Muscle of leg (tissue), 3 donors: ENCODE measurements at regions not wholly inside any gene's neighbourhood (a gene's known extent, or its start where the extent isn't known, plus 50 kb on each side); places are given as distances from the start of the nearest gene placed in this dataset.
"Not testable (repeated sequence)": the region's sequence is repeated elsewhere in the genome, so short reads cannot be mapped to it uniquely, and the experiment has no call there.

Experiments
- DNase-seq: peaks from one replicate; pipeline ENCODE4 v3.0.0; 2013
- H3K27ac ChIP-seq: one replicate; pipeline ENCODE4 v1.5.1; 2013; ENCODE audit warnings: mild to moderate bottlenecking, low read length, control low read depth
- H3K27me3 ChIP-seq: one replicate; pipeline ENCODE4 v1.6.1; 2013; ENCODE audit warnings: low read length; ENCODE audit not compliant: control insufficient read depth, insufficient read depth
- H3K36me3 ChIP-seq: one replicate; pipeline ENCODE4 v1.6.1; 2013; ENCODE audit warnings: low read length; ENCODE audit not compliant: control insufficient read depth, insufficient read depth
- H3K4me1 ChIP-seq: one replicate; pipeline ENCODE4 v1.6.1; 2013; ENCODE audit warnings: low read length; ENCODE audit not compliant: control insufficient read depth, insufficient read depth
- H3K4me3 ChIP-seq: one replicate; pipeline ENCODE4 v1.5.1; 2013; ENCODE audit warnings: low read length, control low read depth
- H3K9me3 ChIP-seq: replicated peaks from 2 replicates; pipeline ENCODE4 v1.6.1; 2013; ENCODE audit warnings: low read depth, low read length; ENCODE audit not compliant: control insufficient read depth
- WGBS: methylation state at CpG from one replicate; pipeline ENCODE4 v1.1.5; 2013; ENCODE audit warnings: missing lambda C conversion rate; ENCODE audit not compliant: insufficient coverage; 5-methylcytosine and 5-hydroxymethylcytosine counted together

DNA sequence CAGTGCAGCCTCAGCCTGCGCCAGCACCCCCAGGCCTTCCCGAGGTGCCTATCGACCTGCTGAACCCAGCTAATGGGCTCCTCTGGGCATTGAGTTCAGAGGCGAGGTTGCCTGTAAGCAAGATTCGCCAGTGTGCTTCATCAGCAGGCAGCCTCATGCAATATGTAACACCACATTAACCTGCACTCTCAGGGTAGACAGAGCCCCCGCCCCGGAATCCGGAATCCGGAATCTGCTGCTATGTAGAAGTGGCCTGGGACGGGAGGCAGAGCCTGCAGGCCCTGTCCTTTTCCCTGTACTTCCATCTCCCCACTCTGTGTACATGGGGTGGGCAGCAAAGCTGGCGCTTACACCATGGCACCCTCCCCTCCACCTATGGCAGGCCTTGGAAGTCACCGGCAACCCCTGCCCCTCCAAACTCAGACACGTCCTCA lies 83.9 kb upstream of the RET start:
- peaks cover 2% of the 10 kb centered on the region for H3K4me1 ChIP-seq
- H3K9me3 ChIP-seq, result no peaks in the 10 kb centered on the region
- H3K27ac ChIP-seq, result no peak overlapping the region
- H3K4me3 ChIP-seq, result no peak overlapping the region
- no peaks in the 10 kb centered on the region for H3K36me3 ChIP-seq
- H3K27me3 ChIP-seq, result peaks cover 2% of the 10 kb centered on the region
- DNase-seq, result no peak
- 86% methylated on average over 8 of the region's 13 CpGs for WGBS

DNA sequence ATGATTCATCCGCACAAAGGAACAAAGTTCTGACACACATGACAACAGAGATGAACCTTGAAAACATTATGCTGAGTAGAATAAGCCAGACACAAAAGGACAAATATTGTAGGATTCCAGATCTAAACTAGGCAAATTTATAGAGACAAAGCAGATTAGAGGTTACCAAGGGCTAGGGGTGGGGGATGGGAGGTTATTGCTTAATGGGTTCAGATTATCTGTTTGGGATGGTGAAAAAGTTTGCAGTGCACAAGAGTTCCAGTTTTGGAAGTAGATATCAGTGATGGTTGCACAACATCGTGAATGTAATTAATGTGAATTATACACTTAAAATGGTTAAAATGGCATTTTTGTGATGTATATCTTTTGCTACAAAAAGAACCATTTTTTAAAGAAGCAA lies 82.0 kb upstream of the RET start:
- H3K4me1 ChIP-seq, result peaks cover 21% of the 10 kb centered on the region
- not testable (repeated sequence) for H3K27me3 ChIP-seq, DNase-seq, H3K9me3 ChIP-seq, H3K36me3 ChIP-seq, H3K27ac ChIP-seq, H3K4me3 ChIP-seq
- WGBS, result no CpG with 5 or more reads among the region's 2 CpGs

DNA sequence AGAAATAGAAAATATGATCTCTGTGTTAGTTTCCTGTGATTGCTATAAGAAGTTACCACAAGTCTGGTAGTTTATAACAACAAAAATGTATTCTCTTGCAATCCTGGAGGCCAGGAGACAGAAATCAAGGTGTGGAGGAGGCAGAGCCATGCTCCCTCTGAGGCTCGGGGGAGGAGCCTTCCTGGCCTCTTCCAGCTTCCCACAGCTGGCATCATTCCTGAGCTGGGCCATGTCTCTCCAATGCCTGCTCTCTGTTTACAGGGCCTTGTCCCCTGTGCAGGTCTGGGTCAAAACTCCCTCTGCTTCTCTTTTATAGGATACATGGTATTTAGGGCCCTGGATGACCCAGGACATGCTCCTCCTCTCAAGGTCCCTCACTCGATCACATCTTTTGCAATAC lies 81.3 kb upstream of the RET start:
- H3K27me3 ChIP-seq, result peaks cover 2% of the 10 kb centered on the region
- no peaks in the 10 kb centered on the region for H3K9me3 ChIP-seq
- H3K4me3 ChIP-seq, result no peak overlapping the region
- H3K4me1 ChIP-seq, result peaks cover 22% of the 10 kb centered on the region
- no peak overlapping the region for H3K27ac ChIP-seq
- no peak for DNase-seq
- H3K36me3 ChIP-seq, result no peaks in the 10 kb centered on the region
- no CpG with 5 or more reads among the region's 2 CpGs for WGBS

DNA sequence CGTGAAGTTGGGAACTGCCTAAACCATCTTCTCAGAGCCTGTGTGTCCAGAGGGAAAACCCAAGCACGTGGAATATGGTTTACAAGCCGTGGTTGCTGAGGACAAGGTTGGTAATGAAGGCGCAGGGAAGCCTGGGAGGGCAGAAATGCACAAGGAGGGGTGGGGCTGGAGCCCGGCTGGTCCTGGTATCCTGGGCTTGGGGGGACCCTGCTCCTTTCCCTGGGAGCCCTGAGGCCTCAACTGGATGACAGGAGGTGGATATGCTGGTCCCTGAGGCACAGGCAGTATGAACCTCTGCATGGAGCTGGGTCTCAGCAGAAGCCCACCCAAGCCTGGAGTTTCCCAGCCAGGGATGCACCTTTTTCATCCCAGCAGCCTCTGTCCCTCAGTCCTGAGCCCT lies 80.3 kb upstream of the RET start:
- no peaks in the 10 kb centered on the region for H3K9me3 ChIP-seq
- H3K4me3 ChIP-seq, result no peak overlapping the region
- H3K4me1 ChIP-seq, result peaks cover 25% of the 10 kb centered on the region
- no peak for DNase-seq
- 88% methylated on average over 5 of the region's 5 CpGs for WGBS
- no peaks in the 10 kb centered on the region for H3K36me3 ChIP-seq
- peaks cover 2% of the 10 kb centered on the region for H3K27me3 ChIP-seq
- H3K27ac ChIP-seq, result no peak overlapping the region

DNA sequence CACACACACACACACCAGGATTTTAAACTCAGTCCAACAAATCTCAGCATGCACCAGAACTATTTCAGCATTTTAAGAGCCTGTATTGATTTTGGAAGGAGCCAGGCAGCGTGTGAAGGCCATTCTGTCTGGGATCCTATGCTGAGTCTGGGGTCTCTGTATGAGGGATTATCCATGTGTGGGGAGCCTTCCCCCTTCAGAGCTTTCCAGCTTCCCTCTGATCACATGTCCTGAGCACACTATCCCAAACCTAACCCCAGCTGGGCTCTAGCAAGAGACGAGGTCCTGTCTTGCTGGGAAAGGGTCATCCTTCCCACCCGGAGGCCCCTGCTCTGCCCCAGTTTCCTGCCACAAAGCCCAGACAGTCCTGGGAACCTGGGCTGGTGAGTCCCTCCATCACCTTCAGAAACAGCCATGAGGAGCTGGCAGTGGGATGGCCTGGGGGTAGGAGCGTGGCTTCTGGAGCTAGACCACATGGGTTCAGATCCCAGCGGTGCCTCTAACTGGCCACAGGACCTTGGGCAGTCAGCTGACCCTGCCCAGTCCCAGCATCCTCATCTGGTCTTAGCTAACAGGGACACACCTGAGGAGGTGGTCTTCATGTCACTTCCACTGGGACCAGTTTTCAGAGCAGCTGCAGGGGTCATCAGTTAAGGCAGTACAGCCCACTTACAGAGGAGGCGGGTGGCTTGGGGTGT lies 79.6 kb upstream of the RET start:
- H3K27ac ChIP-seq, result no peak overlapping the region
- 73% methylated on average over 3 of the region's 6 CpGs for WGBS
- H3K4me1 ChIP-seq, result peaks cover 25% of the 10 kb centered on the region
- no peak overlapping the region for H3K4me3 ChIP-seq
- no peaks in the 10 kb centered on the region for H3K9me3 ChIP-seq
- H3K36me3 ChIP-seq, result no peaks in the 10 kb centered on the region
- DNase-seq, result no peak
- peaks cover 2% of the 10 kb centered on the region for H3K27me3 ChIP-seq

DNA sequence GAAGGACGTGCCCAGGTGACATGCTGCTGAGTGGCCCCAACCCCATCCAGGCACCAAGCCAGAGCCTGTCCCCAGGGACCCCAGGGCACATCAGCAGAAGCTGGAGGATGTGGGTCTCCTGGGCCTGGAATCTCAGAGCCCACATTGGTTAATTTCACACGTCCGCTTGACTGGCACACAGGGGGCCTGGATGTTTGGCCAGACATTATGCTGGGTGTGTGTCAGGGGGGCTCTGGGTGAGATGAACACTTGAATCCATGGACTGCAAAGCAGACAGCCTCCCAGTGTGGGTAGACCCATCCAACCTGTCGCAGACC lies 79.1 kb upstream of the RET start:
- Histone ChIP-seq H3K36me3 (no peaks in the 10 kb centered on the region), H3K9me3 (no peaks in the 10 kb centered on the region), H3K27me3 (peaks cover 2% of the 10 kb centered on the region), H3K27ac (no peak overlapping the region), H3K4me1 (peaks cover 25% of the 10 kb centered on the region), H3K4me3 (no peak overlapping the region)
- 69% methylated on average over 3 of the region's 4 CpGs for whole genome bisulfite sequencing
- DNase-seq, result no peak

DNA sequence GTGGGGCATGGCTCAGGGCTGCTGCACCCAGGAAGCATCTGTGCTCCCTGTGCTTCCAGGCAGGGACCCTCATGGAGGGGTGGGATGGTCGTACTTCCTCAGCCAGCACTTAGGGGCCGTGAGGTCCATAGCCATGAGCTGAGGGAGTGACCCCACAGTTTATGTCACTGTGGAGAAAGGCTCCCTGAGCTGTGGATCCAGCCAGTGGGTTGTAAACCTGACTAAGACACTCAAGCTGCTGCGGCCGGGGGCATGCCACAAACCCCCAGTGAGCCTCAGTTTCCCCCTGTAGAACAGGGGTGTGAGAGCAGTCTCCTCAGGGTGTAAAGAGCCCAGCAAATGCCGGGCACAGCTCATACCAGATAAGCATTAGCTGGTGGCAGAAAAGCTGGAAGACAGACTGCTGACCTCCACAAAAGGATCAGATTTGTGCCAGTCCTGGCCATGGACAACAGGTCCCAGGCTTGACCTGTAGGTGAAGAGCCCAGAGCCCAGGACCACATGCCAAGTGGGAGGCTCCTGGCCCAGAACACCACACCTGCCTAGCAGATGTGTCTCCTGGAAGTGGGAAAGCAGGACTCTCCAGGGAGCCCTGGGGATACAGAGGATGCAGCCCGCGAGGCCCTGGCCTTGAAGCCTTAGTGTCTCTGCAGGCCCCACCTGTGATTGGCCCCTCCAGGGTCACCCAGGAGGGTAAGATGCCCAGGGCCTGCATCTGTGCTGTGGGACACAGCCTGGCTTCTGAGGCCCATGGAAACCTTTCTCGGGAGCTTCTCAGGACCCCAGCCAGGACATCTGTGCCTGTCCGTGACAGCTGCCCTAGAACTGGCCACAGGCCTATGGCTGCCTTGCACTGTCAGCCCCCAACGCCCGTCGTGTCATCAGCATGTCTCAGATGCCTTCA lies 78.1 kb upstream of the RET start:
- Histone ChIP-seq H3K27me3 (peaks cover 2% of the 10 kb centered on the region), H3K4me3 (no peak overlapping the region), H3K36me3 (no peaks in the 10 kb centered on the region), H3K27ac (no peak overlapping the region), H3K9me3 (no peaks in the 10 kb centered on the region), H3K4me1 (peaks cover 25% of the 10 kb centered on the region)
- peak; percentile 73 for DNase-seq
- 66% methylated on average over 12 of the region's 12 CpGs for WGBS

DNA sequence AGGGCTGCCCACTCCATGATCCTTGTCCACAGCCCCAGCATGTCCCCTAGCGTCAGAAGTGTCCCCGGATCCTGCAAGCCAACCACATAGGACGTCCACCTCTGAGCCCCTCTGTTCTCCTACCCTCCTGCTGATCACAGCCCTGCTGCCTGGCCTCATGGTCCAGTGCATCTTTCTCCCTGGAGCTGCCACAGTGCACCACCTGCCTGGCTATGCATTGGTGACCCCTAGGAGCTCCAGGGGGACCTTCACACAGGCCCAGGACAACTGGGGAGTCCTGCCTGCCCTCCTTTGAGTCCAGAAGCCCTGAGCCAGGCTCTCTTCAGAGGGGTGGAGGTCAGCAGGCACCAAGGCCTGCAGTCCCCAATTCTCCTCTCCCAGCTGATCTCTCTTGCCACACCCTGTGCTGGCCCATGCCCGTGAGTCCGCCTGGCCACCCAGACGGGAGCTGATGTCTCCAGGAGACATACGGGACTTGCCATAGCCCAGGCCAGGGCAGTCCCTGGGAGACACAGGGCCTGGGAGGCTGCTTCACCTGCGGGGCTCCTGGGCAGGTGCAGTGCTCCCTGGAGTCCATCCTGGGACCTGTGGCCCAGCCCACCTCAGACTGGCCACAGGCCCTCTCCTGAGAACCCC lies 77.4 kb upstream of the RET start:
- no peak for DNase-seq
- 88% methylated on average over 8 of the region's 8 CpGs for WGBS
- H3K27me3 ChIP-seq, result peaks cover 2% of the 10 kb centered on the region
- no peak overlapping the region for H3K27ac ChIP-seq
- H3K9me3 ChIP-seq, result no peaks in the 10 kb centered on the region
- peaks cover 25% of the 10 kb centered on the region for H3K4me1 ChIP-seq
- no peaks in the 10 kb centered on the region for H3K36me3 ChIP-seq
- no peak overlapping the region for H3K4me3 ChIP-seq

DNA sequence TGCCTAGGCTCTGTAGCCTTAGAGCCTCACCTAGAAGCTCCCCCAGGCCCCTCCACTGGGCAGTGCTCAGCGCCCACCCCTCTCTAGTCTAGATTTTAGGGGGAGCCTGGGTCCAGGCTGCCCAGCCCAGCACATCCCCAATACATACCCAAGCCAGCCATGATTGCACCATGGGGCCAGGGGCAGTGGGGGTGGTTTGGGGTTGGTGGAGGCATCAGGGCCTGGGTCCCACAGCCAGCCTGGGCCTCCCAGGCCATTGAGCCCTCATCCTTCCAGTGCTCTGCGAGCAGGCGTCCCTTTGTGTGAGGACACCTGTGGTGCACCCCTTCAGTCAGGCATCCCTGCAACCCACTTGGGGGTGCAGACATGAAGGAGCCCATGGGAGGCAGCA lies 76.9 kb upstream of the RET start:
- WGBS, result 100% methylated on average over 2 of the region's 3 CpGs
- no peak overlapping the region for H3K4me3 ChIP-seq

DNA sequence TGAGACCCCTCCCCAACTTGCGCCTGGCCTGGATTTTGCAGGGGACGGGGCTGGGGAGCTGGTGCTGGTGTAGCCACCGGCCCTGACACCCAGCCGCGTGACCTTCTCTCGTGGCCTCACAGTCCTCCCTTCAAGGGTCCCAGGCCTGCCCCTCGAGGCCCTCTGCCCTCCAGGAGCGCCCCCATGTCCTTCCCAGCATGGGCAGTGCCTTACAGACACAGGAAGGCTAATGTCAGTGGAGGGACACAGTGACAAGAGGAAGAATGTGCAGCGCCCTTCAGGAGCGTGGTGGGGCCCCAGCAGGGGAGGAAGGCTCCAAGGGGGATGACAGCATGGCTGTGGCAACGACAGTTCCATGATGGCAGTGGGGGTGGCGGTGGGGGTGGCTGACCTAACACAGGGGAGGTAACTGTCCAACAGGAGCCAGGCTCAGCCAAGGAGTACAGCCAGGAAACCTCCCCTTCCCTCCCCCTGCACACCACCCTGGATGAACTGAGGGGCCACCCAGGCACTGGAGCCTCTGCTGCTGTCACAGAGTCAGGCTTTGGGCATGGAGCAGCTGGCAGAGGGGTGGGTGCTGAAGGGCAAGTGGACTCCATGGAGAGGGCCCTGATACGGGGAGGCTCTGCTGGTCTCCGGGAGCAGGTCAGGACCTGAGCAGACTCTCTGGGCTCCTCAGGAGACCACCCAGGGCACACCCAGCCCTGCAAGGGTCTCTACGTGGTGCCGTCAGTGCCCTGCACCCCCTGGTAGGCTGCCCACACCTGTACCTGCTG lies 76.0 kb upstream of the RET start:
- peaks cover 25% of the 10 kb centered on the region for H3K4me1 ChIP-seq
- H3K36me3 ChIP-seq, result no peaks in the 10 kb centered on the region
- 74% methylated on average over 14 of the region's 16 CpGs for WGBS
- H3K27me3 ChIP-seq, result peaks cover 2% of the 10 kb centered on the region
- no peaks in the 10 kb centered on the region for H3K9me3 ChIP-seq
- no peak for DNase-seq
- H3K27ac ChIP-seq, result no peak overlapping the region
- H3K4me3 ChIP-seq, result no peak overlapping the region

More for the DNA sequence above, 76.9 kb upstream of the RET start:
- Histone ChIP-seq H3K9me3 (no peaks in the 10 kb centered on the region), H3K4me1 (peaks cover 25% of the 10 kb centered on the region), H3K27me3 (peaks cover 2% of the 10 kb centered on the region), H3K27ac (no peak overlapping the region), H3K36me3 (no peaks in the 10 kb centered on the region)
- no peak for DNase-seq
